ENCODE measurements at regions not wholly inside any gene's neighbourhood (a gene's known extent, or its start where the extent isn't known, plus 50 kb on each side); places are given as distances from the start of the nearest gene placed in this dataset.

GRCh38 chr6:79833264-79833963 lies 113.9 kb downstream of the ELOVL4 start:
- no peaks in the 10 kb centered on the region for H3K36me3 ChIP-seq
- no peak for DNase-seq
- intact Hi-C loops (cut with DNase I; ENCODE audit: low total_unique reads) = no loop called here
- H3K27ac ChIP-seq = no peak overlapping the region
- H3K4me1 ChIP-seq = no peaks in the 10 kb centered on the region
- H3K9me3 ChIP-seq = no peaks in the 10 kb centered on the region
- H3K4me3 ChIP-seq = no peak overlapping the region
- no peaks in the 10 kb centered on the region for H3K27me3 ChIP-seq
- TF ChIP-seq POLR2A (IDR thresholded peaks at IDR 0.05) (no peak), CTCF (IDR thresholded peaks at IDR 0.05) (no peak)

GRCh38 chr6:79832723-79833122 lies 114.6 kb downstream of the ELOVL4 start:
- Histone ChIP-seq H3K4me1 (no peaks in the 10 kb centered on the region), H3K36me3 (no peaks in the 10 kb centered on the region), H3K4me3 (no peak overlapping the region), H3K27me3 (no peaks in the 10 kb centered on the region), H3K9me3 (no peaks in the 10 kb centered on the region), H3K27ac (no peak overlapping the region)
- no peak for DNase-seq
- intact Hi-C loops (cut with DNase I; ENCODE audit: low total_unique reads) = no loop called here
- no peak for TF ChIP-seq CTCF (IDR thresholded peaks at IDR 0.05)
- TF ChIP-seq POLR2A (IDR thresholded peaks at IDR 0.05) = no peak

- no peaks in the 10 kb centered on the region for H3K9me3 ChIP-seq
- intact Hi-C loops (cut with DNase I; ENCODE audit: low total_unique reads) = no loop called here
- no peaks in the 10 kb centered on the region for H3K36me3 ChIP-seq
- no peak for DNase-seq
- no peaks in the 10 kb centered on the region for H3K4me1 ChIP-seq
- no peaks in the 10 kb centered on the region for H3K27me3 ChIP-seq
- no peak overlapping the region for H3K27ac ChIP-seq
- TF ChIP-seq CTCF (IDR thresholded peaks at IDR 0.05) (no peak), POLR2A (IDR thresholded peaks at IDR 0.05) (no peak)
- no peak overlapping the region for H3K4me3 ChIP-seq
These were observed 123.2 kb downstream of the ELOVL4 start for GRCh38 chr6:79824202-79824601.

- no peaks in the 10 kb centered on the region for H3K27me3 ChIP-seq
- intact Hi-C loops (cut with DNase I; ENCODE audit: low total_unique reads) = no loop called here
- no peak overlapping the region for H3K27ac ChIP-seq
- TF ChIP-seq POLR2A (IDR thresholded peaks at IDR 0.05) (no peak), CTCF (IDR thresholded peaks at IDR 0.05) (no peak)
- H3K4me3 ChIP-seq = no peak overlapping the region
- DNase-seq = no peak
- no peaks in the 10 kb centered on the region for H3K4me1 ChIP-seq
- H3K36me3 ChIP-seq = no peaks in the 10 kb centered on the region
- no peaks in the 10 kb centered on the region for H3K9me3 ChIP-seq
These were observed 125.5 kb downstream of the ELOVL4 start for GRCh38 chr6:79821859-79822258.

- no peaks in the 10 kb centered on the region for H3K9me3 ChIP-seq
- DNase-seq = no peak
- no peak overlapping the region for H3K27ac ChIP-seq
- H3K4me3 ChIP-seq = no peak overlapping the region
- no peaks in the 10 kb centered on the region for H3K36me3 ChIP-seq
- no peaks in the 10 kb centered on the region for H3K4me1 ChIP-seq
- intact Hi-C loops (cut with DNase I; ENCODE audit: low total_unique reads) = no loop called here
- no peaks in the 10 kb centered on the region for H3K27me3 ChIP-seq
- TF ChIP-seq CTCF (IDR thresholded peaks at IDR 0.05) (no peak), POLR2A (IDR thresholded peaks at IDR 0.05) (no peak)
These were observed 128.9 kb downstream of the ELOVL4 start for GRCh38 chr6:79818471-79818870.
